ENCODE measurements at regions not wholly inside any gene's neighbourhood (a gene's known extent, or its start where the extent isn't known, plus 50 kb on each side); places are given as distances from the start of the nearest gene placed in this dataset.

GRCh38 chr2:167862296-167862695 lies 385.1 kb downstream of the STK39 start:
- Histone ChIP-seq H3K36me3 (no peaks in the 10 kb centered on the region), H3K4me3 (no peak overlapping the region), H3K4me1 (no peaks in the 10 kb centered on the region), H3K9me3 (replicated peaks) (no peaks in the 10 kb centered on the region), H3K27me3 (ENCODE audit: low read depth) (no peaks in the 10 kb centered on the region), H3K27ac (replicated peaks) (no peak overlapping the region)
- no peak for TF ChIP-seq CTCF (IDR thresholded peaks at IDR 0.05; ENCODE audit: borderline replicate concordance)
- intact Hi-C loops (cut with micrococcal nuclease) = no loop called here
- DNase-seq = no peak

- no peak for DNase-seq
- intact Hi-C loops (cut with micrococcal nuclease) = no loop called here
- no peak for TF ChIP-seq CTCF (IDR thresholded peaks at IDR 0.05; ENCODE audit: borderline replicate concordance)
- H3K9me3 ChIP-seq (replicated peaks) = no peaks in the 10 kb centered on the region
- H3K27ac ChIP-seq (replicated peaks) = no peak overlapping the region
- H3K4me3 ChIP-seq = no peak overlapping the region
- no peaks in the 10 kb centered on the region for H3K36me3 ChIP-seq
- no peaks in the 10 kb centered on the region for H3K27me3 ChIP-seq (ENCODE audit: low read depth)
- no peaks in the 10 kb centered on the region for H3K4me1 ChIP-seq
Measured at GRCh38 chr2:167861574-167862193, 385.7 kb downstream of the STK39 start.

GRCh38 chr2:167860082-167860481 lies 387.3 kb downstream of the STK39 start:
- no peak for TF ChIP-seq CTCF (IDR thresholded peaks at IDR 0.05; ENCODE audit: borderline replicate concordance)
- Histone ChIP-seq H3K36me3 (no peaks in the 10 kb centered on the region), H3K27me3 (ENCODE audit: low read depth) (no peaks in the 10 kb centered on the region), H3K4me3 (no peak overlapping the region), H3K4me1 (no peaks in the 10 kb centered on the region), H3K9me3 (replicated peaks) (no peaks in the 10 kb centered on the region), H3K27ac (replicated peaks) (no peak overlapping the region)
- intact Hi-C loops (cut with micrococcal nuclease) = no loop called here
- DNase-seq = no peak

GRCh38 chr2:167859676-167860075 lies 387.7 kb downstream of the STK39 start:
- no peak for TF ChIP-seq CTCF (IDR thresholded peaks at IDR 0.05; ENCODE audit: borderline replicate concordance)
- intact Hi-C loops (cut with micrococcal nuclease) = no loop called here
- no peak for DNase-seq
- no peaks in the 10 kb centered on the region for H3K9me3 ChIP-seq (replicated peaks)
- H3K4me1 ChIP-seq = no peaks in the 10 kb centered on the region
- H3K27me3 ChIP-seq (ENCODE audit: low read depth) = no peaks in the 10 kb centered on the region
- H3K36me3 ChIP-seq = no peaks in the 10 kb centered on the region
- H3K27ac ChIP-seq (replicated peaks) = no peak overlapping the region
- H3K4me3 ChIP-seq = no peak overlapping the region

- no peak overlapping the region for H3K27ac ChIP-seq (replicated peaks)
- no peak for TF ChIP-seq CTCF (IDR thresholded peaks at IDR 0.05; ENCODE audit: borderline replicate concordance)
- intact Hi-C loops (cut with micrococcal nuclease) = no loop called here
- H3K4me3 ChIP-seq = no peak overlapping the region
- DNase-seq = no peak
- H3K4me1 ChIP-seq = no peaks in the 10 kb centered on the region
- H3K9me3 ChIP-seq (replicated peaks) = no peaks in the 10 kb centered on the region
- no peaks in the 10 kb centered on the region for H3K36me3 ChIP-seq
- no peaks in the 10 kb centered on the region for H3K27me3 ChIP-seq (ENCODE audit: low read depth)
Measured at GRCh38 chr2:167858086-167858485, 389.3 kb downstream of the STK39 start.

All from left ventricle myocardium inferior (tissue), 1 donor.